C4-2B (cell line): ENCODE measurements at regions not wholly inside any gene's neighbourhood (a gene's known extent, or its start where the extent isn't known, plus 50 kb on each side); places are given as distances from the start of the nearest gene placed in this dataset.

Source experiments
- CTCF ChIP-seq: fragments of 450-650 bp; conservative IDR thresholded peaks from 2 replicates; pipeline ENCODE4 v1.5.1; 2017; ENCODE audit warnings: mild to moderate bottlenecking
- ZFX ChIP-seq: fragments of 450-650 bp; IDR thresholded peaks from 2 replicates; pipeline ENCODE4 v1.6.1; 2017

GRCh38 chr13:34383728-34384127 lies 558.3 kb upstream of the NBEA start:
- no peak for TF ChIP-seq CTCF
- TF ChIP-seq ZFX = no peak
